Fibroblast of skin of right biceps (primary cell): ENCODE measurements at regions not wholly inside any gene's neighbourhood (a gene's known extent, or its start where the extent isn't known, plus 50 kb on each side); places are given as distances from the start of the nearest gene placed in this dataset.
A peak's percentile ranks its signal among the peaks of the same experiment; 100 is the strongest.
"Not testable (repeated sequence)": the region's sequence is repeated elsewhere in the genome, so short reads cannot be mapped to it uniquely, and the experiment has no call there.

Experiments used
- DNase-seq: peaks from one replicate; pipeline ENCODE4 v3.0.0-alpha.2; 2013

DNA sequence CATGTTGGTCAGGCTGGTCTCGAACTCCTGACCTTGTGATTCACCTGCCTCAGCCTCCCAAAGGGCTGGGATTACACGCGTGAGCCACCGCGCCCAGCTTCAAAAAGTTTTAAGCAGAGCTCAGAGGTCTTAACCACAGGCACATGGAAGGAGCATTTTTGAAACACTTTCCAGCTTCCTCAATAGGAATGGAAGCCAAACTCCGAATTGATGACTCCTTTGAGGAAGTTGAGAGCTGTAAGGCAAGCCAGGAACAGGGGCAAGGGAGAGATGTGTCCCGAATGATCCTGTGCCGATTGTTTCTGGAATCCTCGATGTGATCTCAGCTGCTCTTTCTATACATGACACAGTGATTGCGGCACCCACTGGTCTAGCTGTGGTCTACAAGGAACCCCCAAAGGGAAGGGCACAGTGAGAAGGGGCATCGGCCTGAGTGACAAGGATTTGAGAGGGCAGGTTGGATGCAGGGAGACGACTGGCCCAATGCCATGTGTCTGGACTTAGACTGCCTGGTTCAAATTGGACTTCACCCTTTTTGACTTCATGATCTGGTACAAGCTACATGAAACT lies 116.2 kb downstream of the ADRA2C start:
- peak; percentile 49 for DNase-seq

- DNase-seq = not testable (repeated sequence)
Observed at GRCh38 chr4:3884261-3884660, 118.1 kb downstream of the ADRA2C start.

DNA sequence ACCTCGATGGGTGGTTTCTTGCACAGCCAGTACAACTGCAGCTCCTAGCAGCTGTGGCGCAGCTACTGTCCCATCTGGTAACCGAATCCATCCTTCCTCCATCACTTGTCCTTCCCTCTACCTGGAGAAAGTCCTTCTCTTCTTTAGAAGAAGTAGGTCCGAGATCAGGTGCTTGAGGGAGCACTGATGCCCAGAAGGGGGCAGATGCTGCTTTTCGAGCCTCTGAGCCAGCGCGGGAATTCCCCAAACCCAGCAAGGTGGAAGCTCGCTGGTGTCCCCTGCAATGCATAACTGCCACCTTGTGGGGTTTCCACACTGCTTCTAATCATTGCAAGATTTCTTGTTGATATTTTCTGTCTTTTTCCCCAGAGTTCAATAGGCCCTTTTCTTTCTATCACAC lies 127.4 kb downstream of the ADRA2C start:
- DNase-seq = not testable (repeated sequence)

DNA sequence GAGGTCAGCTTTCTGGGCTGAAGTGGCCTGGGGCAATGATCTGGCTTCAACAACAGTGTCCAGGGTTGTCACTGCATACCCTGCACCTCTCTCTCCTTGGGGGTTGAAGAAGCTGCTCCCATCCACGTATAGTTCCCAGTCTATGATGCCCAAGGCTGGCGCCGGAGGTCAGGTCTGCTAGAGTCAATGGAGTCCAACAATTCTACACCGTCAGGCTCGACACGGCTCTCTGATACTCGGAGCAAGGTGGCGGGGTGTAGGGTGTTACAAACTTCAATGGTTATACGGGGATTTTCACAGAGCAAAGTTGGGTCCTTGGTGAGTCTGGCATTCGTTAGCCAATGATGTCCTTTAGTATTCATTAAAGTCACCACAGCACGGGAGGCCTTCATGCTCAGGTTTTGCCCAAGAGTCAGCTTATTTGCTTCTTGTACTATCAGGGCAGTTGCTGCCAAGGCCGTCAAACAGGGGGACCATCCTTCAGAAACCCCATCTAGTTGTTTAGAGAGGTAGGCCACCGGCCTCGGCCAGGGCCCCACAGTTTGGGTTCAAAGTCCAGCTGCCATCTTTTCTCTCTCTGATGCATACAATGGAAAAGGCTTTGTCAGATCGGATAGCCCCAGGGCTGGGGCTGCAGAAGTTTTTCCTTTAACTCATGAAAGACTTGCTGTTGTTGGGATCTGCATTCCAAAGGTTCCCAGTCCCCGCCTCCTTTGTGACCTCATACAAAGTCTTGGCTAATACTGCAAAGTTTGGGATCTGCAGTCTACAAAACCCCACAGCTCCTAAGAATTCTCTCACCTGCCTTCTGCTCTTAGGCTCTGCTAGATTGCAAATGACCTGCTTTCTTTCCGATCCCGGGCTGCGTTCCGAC lies 128.1 kb downstream of the ADRA2C start:
- DNase-seq = peak; percentile 25

DNA sequence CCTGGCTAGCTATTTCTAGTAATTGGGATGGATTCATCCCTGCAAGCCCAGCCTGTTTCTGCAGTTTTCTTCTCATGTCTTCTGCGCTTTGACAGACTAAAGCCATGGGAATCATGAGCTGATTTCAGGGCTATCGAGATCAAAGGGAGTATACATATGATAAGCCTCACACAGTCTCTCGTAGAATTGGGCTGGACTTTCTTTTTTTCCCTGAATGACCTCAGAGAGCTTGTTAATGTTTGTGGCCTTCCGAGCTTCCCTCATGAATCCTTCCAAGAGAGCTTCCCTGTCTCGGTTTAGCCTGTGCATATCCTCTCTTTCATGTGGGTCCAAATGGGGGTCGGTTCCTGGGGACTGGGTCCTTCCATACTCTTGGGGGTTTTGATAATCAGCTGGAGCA lies 130.3 kb downstream of the ADRA2C start:
- DNase-seq = no peak

DNA sequence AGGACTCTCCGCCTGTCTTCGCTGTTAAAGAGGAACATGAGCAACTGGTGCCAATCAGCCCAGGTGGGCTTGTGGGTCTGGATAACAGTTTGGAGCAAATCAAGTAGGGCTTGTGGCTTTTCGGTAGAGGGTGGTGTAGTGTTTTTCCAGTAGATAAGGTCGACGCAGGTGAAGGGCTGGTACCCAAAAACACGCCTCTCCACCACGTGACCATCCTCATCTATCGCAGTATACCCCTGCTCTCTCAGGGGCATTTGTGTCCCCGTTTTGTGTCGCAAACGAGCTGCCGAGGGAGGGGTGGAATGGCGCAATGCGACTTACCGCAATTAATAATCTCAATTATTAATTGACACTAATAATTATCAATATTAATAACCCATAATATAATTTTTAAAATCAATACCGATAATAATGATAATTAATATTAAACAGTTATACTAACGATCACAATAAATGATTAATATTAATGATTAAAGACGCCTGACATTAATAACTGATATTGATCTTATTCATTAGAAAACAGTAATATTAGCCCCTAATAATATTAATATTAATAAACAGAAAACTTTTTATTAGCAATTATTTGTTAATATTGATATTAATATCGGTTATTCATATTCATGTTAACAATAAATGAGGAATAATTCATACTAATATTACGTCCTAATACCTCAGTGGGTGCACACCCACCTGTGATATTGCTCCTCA lies 130.8 kb downstream of the ADRA2C start:
- DNase-seq = not testable (repeated sequence)

GRCh38 chr4:3898098-3898497 lies 131.9 kb downstream of the ADRA2C start:
- no peak for DNase-seq

DNA sequence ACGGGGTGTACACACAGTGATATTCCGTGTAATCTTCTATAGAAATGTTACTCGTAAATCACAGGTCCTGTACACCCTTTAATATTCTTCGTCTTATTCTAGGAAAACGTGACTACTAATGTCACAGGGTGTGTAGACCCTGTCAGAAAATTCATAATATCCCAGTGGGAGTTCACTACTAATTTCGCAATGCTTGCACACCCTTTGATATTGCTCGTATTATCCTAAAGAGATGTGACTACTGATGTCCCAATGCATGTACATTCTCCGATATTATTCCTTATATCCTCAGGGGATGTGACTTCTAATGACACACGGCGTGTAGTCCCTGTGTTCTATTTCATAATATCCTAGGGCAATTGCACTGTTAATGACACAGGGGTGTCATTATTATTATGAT lies 132.7 kb downstream of the ADRA2C start:
- not testable (repeated sequence) for DNase-seq

DNA sequence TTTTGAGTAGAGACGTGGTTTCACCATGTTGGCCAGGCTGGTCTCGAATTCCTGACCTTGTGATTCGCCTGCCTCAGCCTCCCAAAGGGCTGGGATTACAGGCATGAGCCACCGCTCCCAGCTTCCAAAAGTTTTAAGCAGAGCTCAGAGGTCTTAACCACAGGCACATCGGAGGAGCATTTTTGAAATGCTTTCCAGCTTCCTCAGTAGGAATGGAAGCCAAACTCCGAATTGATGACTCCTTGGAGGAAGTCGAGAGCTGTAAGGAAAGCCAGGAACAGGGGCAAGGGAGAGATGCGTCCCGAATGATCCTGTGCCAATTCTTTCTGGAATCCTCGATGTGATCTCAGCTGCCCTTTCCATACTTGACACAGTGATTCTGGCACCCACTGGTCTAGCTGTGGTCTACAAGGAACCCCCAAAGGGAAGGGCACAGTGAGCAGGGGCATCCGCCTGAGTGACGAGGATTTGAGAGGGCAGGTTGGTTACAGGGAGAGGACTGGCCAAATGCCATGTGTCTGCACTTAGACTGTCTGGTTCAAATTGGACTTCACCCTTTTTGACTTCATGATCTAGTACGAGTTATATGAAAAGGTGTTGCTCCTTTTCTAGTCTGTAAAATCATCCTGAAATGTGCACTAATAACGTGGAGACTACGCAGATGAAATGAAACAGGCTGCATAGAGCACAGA lies 138.2 kb downstream of the ADRA2C start:
- DNase-seq = peak; percentile 64

GRCh38 chr4:3909616-3910015 lies 143.4 kb downstream of the ADRA2C start:
- not testable (repeated sequence) for DNase-seq

GRCh38 chr4:3910161-3910950 lies 144.2 kb downstream of the ADRA2C start:
- DNase-seq = not testable (repeated sequence)

DNA sequence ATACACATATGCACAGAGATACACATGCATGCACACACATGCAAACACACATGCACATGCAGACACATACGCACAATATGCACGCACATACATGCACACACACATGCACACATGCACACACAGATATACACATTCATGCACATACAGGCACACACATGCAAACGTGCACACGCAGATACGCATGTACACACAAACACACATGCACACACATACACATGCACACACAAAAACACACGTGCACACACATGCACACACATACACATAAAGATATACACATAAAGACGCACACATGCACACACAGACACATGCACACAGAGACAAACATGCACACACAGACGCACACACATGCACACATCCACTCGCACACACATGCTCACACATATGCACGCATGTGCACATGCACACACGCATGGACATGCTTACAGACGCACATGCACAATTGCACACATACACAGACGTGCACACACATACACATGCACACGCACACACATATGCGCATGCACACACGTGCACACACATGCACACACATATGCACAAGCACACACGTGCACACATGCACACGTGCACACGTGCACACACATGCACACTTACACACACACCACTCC lies 145.2 kb downstream of the ADRA2C start:
- DNase-seq = no peak

DNA sequence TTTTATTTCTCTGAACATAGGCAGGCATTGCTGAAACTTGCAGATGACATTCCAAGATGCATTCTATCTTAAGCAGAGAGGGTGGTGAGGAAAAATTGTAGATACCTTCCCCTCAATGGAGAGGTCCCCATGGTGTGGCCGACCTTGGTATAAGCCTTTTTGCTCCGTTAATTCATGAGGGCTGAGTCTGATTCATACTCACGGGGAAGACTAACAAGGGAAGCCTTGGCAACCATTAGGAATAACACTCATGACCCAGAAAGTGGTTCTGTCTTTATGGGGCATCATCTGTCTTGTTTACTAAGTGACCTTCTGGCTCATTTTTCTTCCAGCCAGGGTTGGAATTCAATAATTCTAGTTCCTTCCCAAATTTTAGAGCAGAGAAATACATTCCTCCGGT lies 148.3 kb downstream of the ADRA2C start:
- not testable (repeated sequence) for DNase-seq

DNA sequence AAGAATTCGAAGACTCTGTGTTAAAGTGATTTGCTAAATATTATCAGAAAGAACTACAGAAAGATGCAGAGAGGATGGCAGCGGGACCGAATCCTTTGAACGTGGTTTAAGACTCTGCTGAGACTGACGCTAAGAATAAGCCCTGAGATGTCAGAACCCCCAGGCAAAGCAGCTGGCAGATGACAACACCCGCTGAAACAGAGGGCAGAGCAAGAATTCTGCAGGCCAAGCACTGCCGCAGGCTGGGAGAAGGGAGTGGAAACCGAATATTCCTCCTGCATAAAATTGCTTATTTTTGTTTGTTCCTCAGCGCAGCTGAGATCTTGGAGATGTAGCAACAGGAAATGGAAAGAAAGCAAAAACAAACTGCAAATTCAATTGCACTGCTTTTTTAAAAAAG lies 153.3 kb downstream of the ADRA2C start:
- not testable (repeated sequence) for DNase-seq

- DNase-seq = not testable (repeated sequence)
Observed at GRCh38 chr4:3921902-3922301, 155.7 kb downstream of the ADRA2C start.

DNA sequence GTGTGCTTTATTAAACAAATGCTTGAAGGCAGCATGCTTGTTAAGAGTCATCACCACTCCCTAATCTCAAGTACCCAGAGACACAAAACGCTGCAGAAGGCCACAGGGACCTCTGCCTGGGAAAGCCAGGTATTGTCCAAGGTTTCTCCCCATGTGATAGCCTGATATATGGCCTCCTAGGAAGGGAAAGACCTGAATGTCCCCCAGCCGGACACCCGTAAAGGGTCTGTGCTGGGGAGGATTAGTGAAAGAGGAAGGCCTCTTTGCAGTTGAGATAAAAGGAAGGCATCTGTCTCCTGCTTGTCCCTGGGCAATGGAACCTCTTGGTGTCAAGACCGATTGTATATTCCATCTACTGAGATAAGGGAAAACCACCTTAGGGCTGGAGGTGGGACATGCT lies 159.7 kb downstream of the ADRA2C start:
- DNase-seq = not testable (repeated sequence)

DNA sequence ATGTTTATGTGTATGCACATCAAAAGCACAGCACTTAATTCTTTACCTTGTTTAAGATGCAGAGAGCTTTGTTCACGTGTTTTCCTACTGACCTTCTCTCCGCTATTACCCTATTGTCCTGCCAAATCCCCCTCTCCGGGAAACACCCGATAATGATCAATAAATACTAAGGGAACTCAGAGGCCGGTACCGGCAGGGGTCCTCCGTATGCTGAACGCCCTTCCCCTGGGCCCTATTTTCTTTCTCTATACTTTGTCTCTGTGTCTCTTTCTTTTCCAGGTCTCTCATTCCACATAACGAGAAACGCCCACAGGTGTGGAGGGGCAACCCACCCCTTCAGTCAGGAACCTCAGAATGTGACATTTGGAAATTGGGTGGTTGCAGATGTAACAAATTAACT lies 160.1 kb downstream of the ADRA2C start:
- DNase-seq = not testable (repeated sequence)

- DNase-seq = not testable (repeated sequence)
Observed at GRCh38 chr4:3926969-3927755, 161.0 kb downstream of the ADRA2C start.

- DNase-seq = peak; percentile 49
Observed at GRCh38 chr4:3929431-3929830, 163.2 kb downstream of the ADRA2C start.

GRCh38 chr4:3932734-3933133 lies 166.5 kb downstream of the ADRA2C start:
- not testable (repeated sequence) for DNase-seq

- DNase-seq = not testable (repeated sequence)
Observed at GRCh38 chr4:3935406-3935805, 169.2 kb downstream of the ADRA2C start.
